OCI-LY1 (cell line): ENCODE measurements at regions not wholly inside any gene's neighbourhood (a gene's known extent, or its start where the extent isn't known, plus 50 kb on each side); places are given as distances from the start of the nearest gene placed in this dataset.

ENCODE experiments used
- H2AFZ ChIP-seq: fragments of 200-600 bp; sonication (generic), shearing (Covaris generic); 2 replicates; pipeline ENCODE4 v1.6.0; 2014; ENCODE audit warnings: antibody characterized with exemption, mild to moderate bottlenecking, low read length
- H3F3A ChIP-seq: fragments of 200-600 bp; sonication (generic), shearing (Covaris generic); 2 replicates; pipeline ENCODE4 v1.6.0; 2014; ENCODE audit warnings: mild to moderate bottlenecking, antibody characterized with exemption, low read length, moderate library complexity; ENCODE audit not compliant: insufficient read depth
- H3K27ac ChIP-seq: fragments of 200-600 bp; sonication (generic); 2 replicates; pipeline ENCODE4 v1.5.1; 2014; ENCODE audit warnings: low read length, mixed run types, mild to moderate bottlenecking, low read depth; ENCODE audit not compliant: poor library complexity, severe bottlenecking
- H3K27me3 ChIP-seq: fragments of 200-600 bp; sonication (generic); 2 replicates; pipeline ENCODE4 v1.6.0; 2014; ENCODE audit warnings: antibody characterized with exemption, mild to moderate bottlenecking, low read length, moderate library complexity; ENCODE audit not compliant: insufficient read depth
- H3K36me3 ChIP-seq: fragments of 200-600 bp; sonication (generic); 2 replicates; pipeline ENCODE4 v1.6.1; 2014; ENCODE audit warnings: mild to moderate bottlenecking, antibody characterized with exemption, low read length, moderate library complexity, mixed read lengths; ENCODE audit not compliant: insufficient read depth
- H3K4me1 ChIP-seq: fragments of 200-600 bp; sonication (generic); 2 replicates; pipeline ENCODE4 v1.5.1; 2014; ENCODE audit warnings: mild to moderate bottlenecking, low read length, moderate library complexity; ENCODE audit not compliant: insufficient read depth, severe bottlenecking
- H3K4me2 ChIP-seq: fragments of 200-600 bp; sonication (generic), shearing (Covaris generic); 2 replicates; pipeline ENCODE4 v1.6.1; 2014; ENCODE audit warnings: low read length
- H3K4me3 ChIP-seq: fragments of 200-600 bp; sonication (generic); 2 replicates; pipeline ENCODE4 v1.5.1; 2014; ENCODE audit warnings: low read length, low read depth, mild to moderate bottlenecking, mixed read lengths; ENCODE audit not compliant: poor library complexity, severe bottlenecking
- H3K79me2 ChIP-seq: fragments of 200-600 bp; shearing (Covaris generic); 2 replicates; pipeline ENCODE4 v1.6.1; 2016; ENCODE audit warnings: mixed run types, low read length, mixed read lengths; ENCODE audit not compliant: insufficient read depth
- H3K9ac ChIP-seq: fragments of 200-600 bp; sonication (generic), shearing (Covaris generic); 2 replicates; pipeline ENCODE4 v1.6.1; 2014; ENCODE audit warnings: mild to moderate bottlenecking, low read length, mixed read lengths
- H3K9me2 ChIP-seq: fragments of 200-600 bp; sonication (generic), shearing (Covaris generic); 2 replicates; pipeline ENCODE4 v1.6.1; 2014; ENCODE audit warnings: low read depth, mild to moderate bottlenecking, low read length, mixed read lengths
- H3K9me3 ChIP-seq: fragments of 200-600 bp; shearing (Covaris generic); 2 replicates; pipeline ENCODE4 v1.6.1; 2014; ENCODE audit warnings: low read length, mixed read lengths
- H4K20me1 ChIP-seq: fragments of 200-600 bp; sonication (generic), shearing (Covaris generic); 2 replicates; pipeline ENCODE4 v1.6.0; 2016; ENCODE audit warnings: mild to moderate bottlenecking, low read length; ENCODE audit not compliant: insufficient read depth
- EZH2 ChIP-seq: fragments of 200-600 bp; sonication (generic), shearing (Covaris generic); IDR thresholded peaks from 2 replicates; pipeline ENCODE4 v1.8.0; 2017; ENCODE audit warnings: borderline replicate concordance, mixed run types, mild to moderate bottlenecking, antibody characterized with exemption, low read length, moderate library complexity, mixed read lengths
- TF ChIP-seq, protein P1 (sequence below): fragments of 200-600 bp; sonication (generic), shearing (Covaris generic); IDR thresholded peaks from 2 replicates; pipeline ENCODE4 v1.5.1; 2017; ENCODE audit warnings: mild to moderate bottlenecking, antibody characterized with exemption, low read length, moderate library complexity, mixed read lengths

DNA sequence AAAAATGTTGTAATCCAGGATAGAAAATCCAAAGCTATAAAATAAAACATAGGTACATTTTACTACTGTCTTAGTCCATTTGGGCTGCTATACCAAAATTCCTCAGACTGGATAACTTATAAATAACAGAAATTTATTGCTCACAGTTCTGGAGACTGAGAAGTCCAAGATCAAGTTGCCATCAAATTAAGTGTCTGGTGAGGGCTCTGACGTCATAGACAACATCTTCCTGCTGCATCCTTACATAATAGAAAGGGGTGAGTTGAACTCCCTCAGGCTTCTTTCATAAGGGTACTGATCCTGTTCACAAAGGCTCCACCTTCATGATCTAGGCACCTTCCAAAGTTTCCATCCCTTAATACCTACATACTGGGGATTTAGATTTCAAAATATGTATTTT, 826.8 kb downstream of the NTRK3 start:
- no peaks in the 10 kb centered on the region for H3K4me1 ChIP-seq
- no peaks in the 10 kb centered on the region for H3F3A ChIP-seq
- H3K9me2 ChIP-seq = no peaks in the 10 kb centered on the region
- no peak overlapping the region for H2AFZ ChIP-seq
- H3K36me3 ChIP-seq = no peaks in the 10 kb centered on the region
- TF ChIP-seq, protein P1, sequence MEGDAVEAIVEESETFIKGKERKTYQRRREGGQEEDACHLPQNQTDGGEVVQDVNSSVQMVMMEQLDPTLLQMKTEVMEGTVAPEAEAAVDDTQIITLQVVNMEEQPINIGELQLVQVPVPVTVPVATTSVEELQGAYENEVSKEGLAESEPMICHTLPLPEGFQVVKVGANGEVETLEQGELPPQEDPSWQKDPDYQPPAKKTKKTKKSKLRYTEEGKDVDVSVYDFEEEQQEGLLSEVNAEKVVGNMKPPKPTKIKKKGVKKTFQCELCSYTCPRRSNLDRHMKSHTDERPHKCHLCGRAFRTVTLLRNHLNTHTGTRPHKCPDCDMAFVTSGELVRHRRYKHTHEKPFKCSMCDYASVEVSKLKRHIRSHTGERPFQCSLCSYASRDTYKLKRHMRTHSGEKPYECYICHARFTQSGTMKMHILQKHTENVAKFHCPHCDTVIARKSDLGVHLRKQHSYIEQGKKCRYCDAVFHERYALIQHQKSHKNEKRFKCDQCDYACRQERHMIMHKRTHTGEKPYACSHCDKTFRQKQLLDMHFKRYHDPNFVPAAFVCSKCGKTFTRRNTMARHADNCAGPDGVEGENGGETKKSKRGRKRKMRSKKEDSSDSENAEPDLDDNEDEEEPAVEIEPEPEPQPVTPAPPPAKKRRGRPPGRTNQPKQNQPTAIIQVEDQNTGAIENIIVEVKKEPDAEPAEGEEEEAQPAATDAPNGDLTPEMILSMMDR = no peak
- no peak for TF ChIP-seq EZH2
- H4K20me1 ChIP-seq = no peaks in the 10 kb centered on the region
- no peaks in the 10 kb centered on the region for H3K27me3 ChIP-seq
- no peak overlapping the region for H3K9ac ChIP-seq
- H3K27ac ChIP-seq = no peak overlapping the region
- H3K4me2 ChIP-seq = no peak overlapping the region
- H3K4me3 ChIP-seq = no peak overlapping the region
- H3K79me2 ChIP-seq = no peaks in the 10 kb centered on the region
- no peaks in the 10 kb centered on the region for H3K9me3 ChIP-seq

DNA sequence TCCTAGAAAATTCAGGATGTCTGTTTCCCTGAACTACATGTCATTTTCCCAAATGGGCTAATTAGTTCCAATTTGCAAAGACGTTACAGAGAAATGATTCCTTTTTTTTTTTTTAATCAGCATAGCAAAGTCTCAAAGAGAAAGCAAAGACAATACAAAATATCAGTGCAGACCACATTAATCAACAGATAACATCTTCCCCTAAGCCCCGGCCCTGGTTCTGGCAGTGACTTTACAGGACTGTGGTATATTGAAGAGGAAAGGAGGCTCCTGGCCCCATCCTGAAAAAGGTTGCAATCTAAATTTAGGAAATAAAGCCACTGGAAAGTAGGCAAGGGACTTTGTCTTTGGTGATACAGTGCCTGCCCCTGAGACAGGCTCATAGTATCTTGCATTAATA, 836.5 kb downstream of the NTRK3 start:
- H3K4me3 ChIP-seq = no peak overlapping the region
- H3K4me2 ChIP-seq = no peak overlapping the region
- no peaks in the 10 kb centered on the region for H3K27me3 ChIP-seq
- H3K36me3 ChIP-seq = no peaks in the 10 kb centered on the region
- no peaks in the 10 kb centered on the region for H3F3A ChIP-seq
- TF ChIP-seq EZH2 = no peak
- TF ChIP-seq, protein P1 = no peak
- no peaks in the 10 kb centered on the region for H3K4me1 ChIP-seq
- H4K20me1 ChIP-seq = no peaks in the 10 kb centered on the region
- no peak overlapping the region for H3K9ac ChIP-seq
- no peaks in the 10 kb centered on the region for H3K79me2 ChIP-seq
- no peaks in the 10 kb centered on the region for H3K9me2 ChIP-seq
- H3K27ac ChIP-seq = no peak overlapping the region
- no peak overlapping the region for H2AFZ ChIP-seq
- H3K9me3 ChIP-seq = no peaks in the 10 kb centered on the region

DNA sequence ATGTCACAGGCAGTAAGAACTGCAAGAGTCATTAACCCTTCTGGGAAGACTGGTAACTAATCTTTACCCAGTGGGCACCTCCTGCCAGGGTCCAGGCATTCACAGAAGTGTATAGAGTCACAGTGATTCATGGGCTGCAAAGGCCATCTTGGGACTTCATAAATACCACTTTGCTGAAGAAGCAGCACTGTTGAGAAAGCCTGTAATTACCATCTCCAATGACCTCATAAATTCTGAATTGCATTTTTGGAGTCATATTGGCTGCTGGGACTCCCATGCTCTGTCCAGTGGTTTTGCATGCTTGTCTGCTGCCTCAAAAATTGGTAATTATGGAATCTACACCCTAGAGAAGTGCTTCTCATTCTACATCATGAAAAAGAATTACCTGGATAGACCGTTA, 837.2 kb downstream of the NTRK3 start:
- H4K20me1 ChIP-seq = no peaks in the 10 kb centered on the region
- no peak overlapping the region for H3K4me2 ChIP-seq
- H3K9me3 ChIP-seq = no peaks in the 10 kb centered on the region
- H3K4me3 ChIP-seq = no peak overlapping the region
- no peak overlapping the region for H3K27ac ChIP-seq
- no peak overlapping the region for H3K9ac ChIP-seq
- no peaks in the 10 kb centered on the region for H3K4me1 ChIP-seq
- no peaks in the 10 kb centered on the region for H3K36me3 ChIP-seq
- TF ChIP-seq, protein P1 = no peak
- no peak for TF ChIP-seq EZH2
- no peaks in the 10 kb centered on the region for H3K27me3 ChIP-seq
- H3K79me2 ChIP-seq = no peaks in the 10 kb centered on the region
- H3K9me2 ChIP-seq = no peaks in the 10 kb centered on the region
- no peaks in the 10 kb centered on the region for H3F3A ChIP-seq
- H2AFZ ChIP-seq = no peak overlapping the region
